ENCODE measurements at regions not wholly inside any gene's neighbourhood (a gene's known extent, or its start where the extent isn't known, plus 50 kb on each side); places are given as distances from the start of the nearest gene placed in this dataset.

- TF ChIP-seq, protein P1, sequence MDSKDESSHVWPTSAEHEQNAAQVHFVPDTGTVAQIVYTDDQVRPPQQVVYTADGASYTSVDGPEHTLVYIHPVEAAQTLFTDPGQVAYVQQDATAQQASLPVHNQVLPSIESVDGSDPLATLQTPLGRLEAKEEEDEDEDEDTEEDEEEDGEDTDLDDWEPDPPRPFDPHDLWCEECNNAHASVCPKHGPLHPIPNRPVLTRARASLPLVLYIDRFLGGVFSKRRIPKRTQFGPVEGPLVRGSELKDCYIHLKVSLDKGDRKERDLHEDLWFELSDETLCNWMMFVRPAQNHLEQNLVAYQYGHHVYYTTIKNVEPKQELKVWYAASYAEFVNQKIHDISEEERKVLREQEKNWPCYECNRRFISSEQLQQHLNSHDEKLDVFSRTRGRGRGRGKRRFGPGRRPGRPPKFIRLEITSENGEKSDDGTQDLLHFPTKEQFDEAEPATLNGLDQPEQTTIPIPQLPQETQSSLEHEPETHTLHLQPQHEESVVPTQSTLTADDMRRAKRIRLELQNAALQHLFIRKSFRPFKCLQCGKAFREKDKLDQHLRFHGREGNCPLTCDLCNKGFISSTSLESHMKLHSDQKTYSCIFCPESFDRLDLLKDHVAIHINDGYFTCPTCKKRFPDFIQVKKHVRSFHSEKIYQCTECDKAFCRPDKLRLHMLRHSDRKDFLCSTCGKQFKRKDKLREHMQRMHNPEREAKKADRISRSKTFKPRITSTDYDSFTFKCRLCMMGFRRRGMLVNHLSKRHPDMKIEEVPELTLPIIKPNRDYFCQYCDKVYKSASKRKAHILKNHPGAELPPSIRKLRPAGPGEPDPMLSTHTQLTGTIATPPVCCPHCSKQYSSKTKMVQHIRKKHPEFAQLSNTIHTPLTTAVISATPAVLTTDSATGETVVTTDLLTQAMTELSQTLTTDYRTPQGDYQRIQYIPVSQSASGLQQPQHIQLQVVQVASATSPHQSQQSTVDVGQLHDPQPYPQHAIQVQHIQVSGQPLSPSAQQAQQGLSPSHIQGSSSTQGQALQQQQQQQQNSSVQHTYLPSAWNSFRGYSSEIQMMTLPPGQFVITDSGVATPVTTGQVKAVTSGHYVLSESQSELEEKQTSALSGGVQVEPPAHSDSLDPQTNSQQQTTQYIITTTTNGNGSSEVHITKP (CRISPR knock-in tag; IDR thresholded peaks at IDR 0.05; ENCODE audit: low read depth), result no peak
- no peak for TF ChIP-seq RNF2 (conservative IDR thresholded peaks at IDR 0.05; ENCODE audit: low read depth)
- no peak for TF ChIP-seq MATR3 (CRISPR knock-in tag; IDR thresholded peaks at IDR 0.05)
- TF ChIP-seq GMEB2 (CRISPR knock-in tag; IDR thresholded peaks at IDR 0.05; ENCODE audit: low read depth), result no peak
- no peak for TF ChIP-seq ZKSCAN5 (CRISPR knock-in tag; IDR thresholded peaks at IDR 0.05)
These were observed 149.6 kb downstream of the BUB3 start (continued) for GRCh38 chr10:123303581-123304337.

GRCh38 chr10:123305671-123306070 lies 151.5 kb downstream of the BUB3 start:
- Histone ChIP-seq H2AFZ (ENCODE audit: low read length) (no peak overlapping the region), H3K9ac (ENCODE audit: insufficient read depth, low read depth, low read length) (no peak overlapping the region), H3K27ac (ENCODE audit: extremely low read length, insufficient read depth, low read length) (no peak overlapping the region), H3K4me2 (ENCODE audit: low read depth, low read length) (no peak overlapping the region), H3K4me1 (ENCODE audit: insufficient read depth, low read length) (no peaks in the 10 kb centered on the region), H3K27me3 (ENCODE audit: control insufficient read depth in 1 of 2, insufficient read depth in 2 of 2, low read length in 2 of 2) (peaks cover 0 to 9% of the 10 kb centered on the region in 2 experiments; a peak in 3 of 5 replicates), H3K4me3 (replicated peaks in 1 of 3; ENCODE audit: insufficient read depth in 1 of 3, low read depth in 2 of 3, low read length in 3 of 3) (no peak overlapping the region), H3K9me3 (ENCODE audit: low read length) (peaks cover 5% of the 10 kb centered on the region), H4K20me1 (ENCODE audit: insufficient read depth, low read length) (no peaks in the 10 kb centered on the region), H3K79me2 (ENCODE audit: insufficient read depth, low read length) (no peaks in the 10 kb centered on the region), H3K36me3 (replicated peaks in 1 of 2; ENCODE audit: control insufficient read depth in 1 of 2, insufficient read depth in 2 of 2, low read length in 2 of 2) (no peaks in the 10 kb centered on the region)
- ChIA-PET POLR2A (no interaction called here), CTCF (ENCODE audit: low intra/inter-chr PET ratio, low total read pairs) (no interaction called here)
- DNase-seq (ENCODE audit: low spot score), result no peak
- no peak for FAIRE-seq
- no TSS peak for BruUV-seq (replicated peaks)
- in situ Hi-C loops (cut with HindIII; ENCODE audit: extremely low pct_ligation_motif_present, low pct_unique_long_range_greater_than_20kb), result no loop called here
- ATAC-seq, result no peak
- intact Hi-C loops (cut with micrococcal nuclease; ENCODE audit: unreplicated experiment), result no loop called here
- TF ChIP-seq ZNF547 (CRISPR knock-in tag; IDR thresholded peaks at IDR 0.05) (no peak), ZNF580 (CRISPR knock-in tag; IDR thresholded peaks at IDR 0.05; ENCODE audit: borderline replicate concordance, low read depth) (no peak), ZNF784 (CRISPR knock-in tag; IDR thresholded peaks at IDR 0.05; ENCODE audit: borderline replicate concordance) (no peak), ZNF720 (CRISPR knock-in tag; IDR thresholded peaks at IDR 0.05) (no peak), ZNF17 (CRISPR knock-in tag; IDR thresholded peaks at IDR 0.05) (no peak), TBX2 (CRISPR knock-in tag; IDR thresholded peaks at IDR 0.05; ENCODE audit: borderline replicate concordance) (no peak)
- TF ChIP-seq, protein P2, sequence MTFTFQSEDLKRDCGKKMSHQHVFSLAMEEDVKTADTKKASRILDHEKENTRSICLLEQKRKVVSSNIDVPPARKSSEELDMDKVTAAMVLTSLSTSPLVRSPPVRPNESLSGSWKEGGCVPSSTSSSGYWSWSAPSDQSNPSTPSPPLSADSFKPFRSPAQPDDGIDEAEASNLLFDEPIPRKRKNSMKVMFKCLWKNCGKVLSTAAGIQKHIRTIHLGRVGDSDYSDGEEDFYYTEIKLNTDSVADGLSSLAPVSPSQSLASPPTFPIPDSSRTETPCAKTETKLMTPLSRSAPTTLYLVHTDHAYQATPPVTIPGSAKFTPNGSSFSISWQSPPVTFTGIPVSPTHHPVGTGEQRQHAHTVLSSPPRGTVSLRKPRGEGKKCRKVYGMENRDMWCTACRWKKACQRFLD (CRISPR knock-in tag; IDR thresholded peaks at IDR 0.05; ENCODE audit: borderline replicate concordance), result no peak

All from HepG2 (cell line).